Fibroblast of gingiva (primary cell): ENCODE measurements at regions not wholly inside any gene's neighbourhood (a gene's known extent, or its start where the extent isn't known, plus 50 kb on each side); places are given as distances from the start of the nearest gene placed in this dataset.
A peak's percentile ranks its signal among the peaks of the same experiment; 100 is the strongest.

ENCODE experiments used
- DNase-seq: peaks from one replicate; pipeline ENCODE4 v3.0.0-alpha.2; 2011; ENCODE audit warnings: low read depth

- DNase-seq = no peak
Measured at GRCh38 chr3:9301091-9301490, 51.6 kb upstream of the SRGAP3 start.

GRCh38 chr3:9301798-9302197 lies 52.4 kb upstream of the SRGAP3 start:
- no peak for DNase-seq

GRCh38 chr3:9302425-9303181 lies 53.2 kb upstream of the SRGAP3 start:
- peak; percentile 57 for DNase-seq

GRCh38 chr3:9308298-9308990 lies 54.4 kb upstream of the THUMPD3 start:
- DNase-seq = no peak

- DNase-seq = no peak
Measured at GRCh38 chr3:9310043-9310442, 52.8 kb upstream of the THUMPD3 start.

- DNase-seq = no peak
Measured at GRCh38 chr3:9311228-9311627, 51.6 kb upstream of the THUMPD3 start.
